ENCODE measurements at regions not wholly inside any gene's neighbourhood (a gene's known extent, or its start where the extent isn't known, plus 50 kb on each side); places are given as distances from the start of the nearest gene placed in this dataset.

DNA sequence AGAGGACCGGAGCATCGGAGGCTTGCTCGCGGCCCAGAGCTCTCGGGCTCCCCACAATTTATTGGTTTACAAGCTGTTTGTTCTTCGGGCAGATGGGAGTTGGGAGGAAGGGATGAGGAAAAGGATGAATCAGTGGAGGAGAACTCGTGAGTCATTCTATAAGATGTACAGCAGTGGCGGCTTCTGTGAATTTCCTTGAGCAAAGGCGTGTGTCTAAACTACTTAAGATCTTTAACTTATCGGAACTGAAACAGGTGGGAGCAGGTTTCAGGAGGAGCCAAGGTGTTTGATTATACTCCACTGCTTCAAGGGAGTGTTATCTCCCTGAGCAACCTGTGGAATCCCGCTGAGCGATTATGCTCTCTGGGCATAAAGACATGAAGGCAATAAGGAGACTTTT lies 50.5 kb upstream of the IBTK start:
- ChIA-PET CTCF (no interaction called here), POLR2A (no interaction called here)
- H3K27ac ChIP-seq (ENCODE audit: low read depth, low read length): no peak overlapping the region
- TF ChIP-seq CTCF (IDR thresholded peaks at IDR 0.05; ENCODE audit: low read depth, low read length): no peak
- no peak overlapping the region for H3K4me3 ChIP-seq (ENCODE audit: low read depth, low read length)
- no peaks in the 10 kb centered on the region; the same call in 1 of the 2 replicates for H3K9me3 ChIP-seq (ENCODE audit: control insufficient read depth, insufficient read depth, low read length)
- peak; percentile 1 for DNase-seq (ENCODE audit: low read depth, low spot score)
- H3K27me3 ChIP-seq (ENCODE audit: control insufficient read depth, insufficient read depth, low read length): no peaks in the 10 kb centered on the region

Measured in AG04450 (cell line).